ENCODE measurements at regions not wholly inside any gene's neighbourhood (a gene's known extent, or its start where the extent isn't known, plus 50 kb on each side); places are given as distances from the start of the nearest gene placed in this dataset.

GRCh38 chr1:29672416-29673227 lies 436.3 kb downstream of the PTPRU start:
- no peak for TF ChIP-seq CTCF (IDR thresholded peaks at IDR 0.05; ENCODE audit: control extremely low read depth, extremely low read depth, low read depth, missing control alignments)
- ChIA-PET CTCF (interaction anchor here (1.1 to 1.6 kb wide), 2 partner anchors 7 to 31 kb away, joined by 3 to 4 read pairs; no protein-coding TSS in a partner anchor), POLR2A (no interaction called here)
- no peak for DNase-seq (ENCODE audit: extremely low spot score)

GRCh38 chr1:29671446-29672356 lies 435.4 kb downstream of the PTPRU start:
- POLR2A ChIA-PET, result no interaction called here

GRCh38 chr1:29670752-29671151 lies 434.4 kb downstream of the PTPRU start:
- TF ChIP-seq CTCF (IDR thresholded peaks at IDR 0.05; ENCODE audit: control extremely low read depth, extremely low read depth, low read depth, missing control alignments), result no peak
- no peak for DNase-seq (ENCODE audit: extremely low spot score)
- POLR2A ChIA-PET, result no interaction called here
- CTCF ChIA-PET, result interaction anchor here (1.7 kb wide), 1 partner anchor 17 kb away, joined by 9 read pairs; no protein-coding TSS in a partner anchor

More at GRCh38 chr1:29671446-29672356, 435.4 kb downstream of the PTPRU start:
- no peak for DNase-seq (ENCODE audit: extremely low spot score)
- CTCF ChIA-PET, result interaction anchor here (1.7 kb wide), 1 partner anchor 16 kb away, joined by 9 read pairs; no protein-coding TSS in a partner anchor
- TF ChIP-seq CTCF (IDR thresholded peaks at IDR 0.05; ENCODE audit: control extremely low read depth, extremely low read depth, low read depth, missing control alignments), result no peak

GRCh38 chr1:29669912-29670311 lies 433.6 kb downstream of the PTPRU start:
- DNase-seq (ENCODE audit: extremely low spot score), result no peak
- CTCF ChIA-PET, result interaction anchor here (1.3 to 1.7 kb wide), 2 partner anchors 18 to 19 kb away, joined by 3 to 9 read pairs; no protein-coding TSS in a partner anchor
- TF ChIP-seq CTCF (IDR thresholded peaks at IDR 0.05; ENCODE audit: control extremely low read depth, extremely low read depth, low read depth, missing control alignments), result no peak
- POLR2A ChIA-PET, result no interaction called here

GRCh38 chr1:29669158-29669871 lies 433.0 kb downstream of the PTPRU start:
- no peak for TF ChIP-seq CTCF (IDR thresholded peaks at IDR 0.05; ENCODE audit: control extremely low read depth, extremely low read depth, low read depth, missing control alignments)
- POLR2A ChIA-PET, result no interaction called here
- no peak for DNase-seq (ENCODE audit: extremely low spot score)
- CTCF ChIA-PET, result interaction anchor here (1.0 to 1.3 kb wide), 2 partner anchors 20 to 41 kb away, joined by 3 read pairs; no protein-coding TSS in a partner anchor

Data from GM10248 (cell line).